ENCODE measurements at regions not wholly inside any gene's neighbourhood (a gene's known extent, or its start where the extent isn't known, plus 50 kb on each side); places are given as distances from the start of the nearest gene placed in this dataset.

DNA sequence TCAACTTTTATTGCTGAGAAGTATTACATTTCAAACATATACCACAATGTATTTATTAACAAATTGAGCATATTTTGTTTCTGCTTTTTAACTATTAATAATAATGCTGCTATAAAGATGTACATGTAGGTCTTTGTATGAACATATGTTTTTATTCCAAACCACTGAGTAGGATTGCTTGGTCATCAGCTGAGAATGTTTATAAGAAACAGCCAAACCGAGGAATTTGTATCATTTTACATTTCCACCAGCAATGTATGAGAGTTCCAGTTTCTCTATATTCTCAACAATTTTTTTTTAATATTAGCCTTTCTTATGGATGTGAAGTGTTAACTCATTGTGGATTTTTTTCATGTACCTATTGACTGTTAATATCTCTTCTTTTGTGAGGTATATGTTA lies 119.5 kb upstream of the MDFIC2 start:
- no peak overlapping the region for H3K4me3 ChIP-seq (ENCODE audit: low read length)
- no peak overlapping the region for H3K9ac ChIP-seq (ENCODE audit: low read length)
- no peaks in the 10 kb centered on the region for H3K4me1 ChIP-seq (ENCODE audit: control insufficient read depth, insufficient read depth, low read length)
- peak; percentile 4 for DNase-seq (ENCODE audit: low read depth)
- H3K27me3 ChIP-seq (replicated peaks; ENCODE audit: control insufficient read depth, insufficient read depth, low read length), result no peaks in the 10 kb centered on the region
- no peaks in the 10 kb centered on the region for H3K9me3 ChIP-seq (ENCODE audit: control insufficient read depth, low read length)
- H3K36me3 ChIP-seq (ENCODE audit: control insufficient read depth, insufficient read depth, low read length, severe bottlenecking), result no peaks in the 10 kb centered on the region

GRCh38 chr3:70426071-70426470 lies 113.6 kb upstream of the MDFIC2 start:
- no peak overlapping the region for H3K9ac ChIP-seq (ENCODE audit: low read length)

GRCh38 chr3:70421506-70421905 lies 109.1 kb upstream of the MDFIC2 start:
- Histone ChIP-seq H3K9me3 (ENCODE audit: control insufficient read depth, low read length) (no peaks in the 10 kb centered on the region), H3K4me3 (ENCODE audit: low read length) (no peak overlapping the region), H3K27me3 (replicated peaks; ENCODE audit: control insufficient read depth, insufficient read depth, low read length) (no peaks in the 10 kb centered on the region), H3K36me3 (ENCODE audit: control insufficient read depth, insufficient read depth, low read length, severe bottlenecking) (no peaks in the 10 kb centered on the region), H3K4me1 (ENCODE audit: control insufficient read depth, insufficient read depth, low read length) (no peaks in the 10 kb centered on the region), H3K9ac (ENCODE audit: low read length) (no peak overlapping the region)
- DNase-seq (ENCODE audit: low read depth), result no peak

More at GRCh38 chr3:70426071-70426470, 113.6 kb upstream of the MDFIC2 start:
- no peaks in the 10 kb centered on the region for H3K4me1 ChIP-seq (ENCODE audit: control insufficient read depth, insufficient read depth, low read length)
- H3K9me3 ChIP-seq (ENCODE audit: control insufficient read depth, low read length), result no peaks in the 10 kb centered on the region
- no peaks in the 10 kb centered on the region for H3K27me3 ChIP-seq (replicated peaks; ENCODE audit: control insufficient read depth, insufficient read depth, low read length)
- no peak overlapping the region for H3K4me3 ChIP-seq (ENCODE audit: low read length)
- DNase-seq (ENCODE audit: low read depth), result no peak
- no peaks in the 10 kb centered on the region for H3K36me3 ChIP-seq (ENCODE audit: control insufficient read depth, insufficient read depth, low read length, severe bottlenecking)

GRCh38 chr3:70409018-70409417 lies 96.6 kb upstream of the MDFIC2 start:
- Histone ChIP-seq H3K27me3 (replicated peaks; ENCODE audit: control insufficient read depth, insufficient read depth, low read length) (no peaks in the 10 kb centered on the region), H3K36me3 (ENCODE audit: control insufficient read depth, insufficient read depth, low read length, severe bottlenecking) (no peaks in the 10 kb centered on the region), H3K4me1 (ENCODE audit: control insufficient read depth, insufficient read depth, low read length) (no peaks in the 10 kb centered on the region), H3K9me3 (ENCODE audit: control insufficient read depth, low read length) (peaks cover 21% of the 10 kb centered on the region), H3K4me3 (ENCODE audit: low read length) (no peak overlapping the region), H3K9ac (ENCODE audit: low read length) (no peak overlapping the region)
- no peak for DNase-seq (ENCODE audit: low read depth)

DNA sequence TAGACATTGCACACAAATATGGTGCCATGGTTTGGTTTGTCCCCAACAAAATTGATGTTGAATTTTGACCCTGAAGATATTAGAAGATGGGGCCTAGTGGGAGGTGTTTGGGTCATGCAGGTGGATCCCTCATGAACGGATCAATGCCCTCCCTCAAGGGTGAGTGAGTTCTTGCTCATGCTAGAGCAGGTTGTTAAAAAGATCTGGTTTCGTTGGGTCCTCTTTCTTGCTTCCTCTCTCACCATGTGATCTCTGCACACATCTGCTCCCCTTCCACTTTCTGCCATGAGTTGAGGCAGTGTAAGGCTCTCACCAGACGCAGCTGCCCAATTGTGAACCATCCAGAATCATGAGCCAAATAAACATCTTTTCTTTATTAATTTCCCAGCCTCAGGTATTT lies 87.8 kb upstream of the MDFIC2 start:
- Histone ChIP-seq H3K9ac (ENCODE audit: low read length) (no peak overlapping the region), H3K9me3 (ENCODE audit: control insufficient read depth, low read length) (peaks cover 5% of the 10 kb centered on the region), H3K27me3 (replicated peaks; ENCODE audit: control insufficient read depth, insufficient read depth, low read length) (no peaks in the 10 kb centered on the region), H3K4me1 (ENCODE audit: control insufficient read depth, insufficient read depth, low read length) (no peaks in the 10 kb centered on the region), H3K4me3 (ENCODE audit: low read length) (no peak overlapping the region), H3K36me3 (ENCODE audit: control insufficient read depth, insufficient read depth, low read length, severe bottlenecking) (no peaks in the 10 kb centered on the region)
- DNase-seq (ENCODE audit: low read depth), result no peak

DNA sequence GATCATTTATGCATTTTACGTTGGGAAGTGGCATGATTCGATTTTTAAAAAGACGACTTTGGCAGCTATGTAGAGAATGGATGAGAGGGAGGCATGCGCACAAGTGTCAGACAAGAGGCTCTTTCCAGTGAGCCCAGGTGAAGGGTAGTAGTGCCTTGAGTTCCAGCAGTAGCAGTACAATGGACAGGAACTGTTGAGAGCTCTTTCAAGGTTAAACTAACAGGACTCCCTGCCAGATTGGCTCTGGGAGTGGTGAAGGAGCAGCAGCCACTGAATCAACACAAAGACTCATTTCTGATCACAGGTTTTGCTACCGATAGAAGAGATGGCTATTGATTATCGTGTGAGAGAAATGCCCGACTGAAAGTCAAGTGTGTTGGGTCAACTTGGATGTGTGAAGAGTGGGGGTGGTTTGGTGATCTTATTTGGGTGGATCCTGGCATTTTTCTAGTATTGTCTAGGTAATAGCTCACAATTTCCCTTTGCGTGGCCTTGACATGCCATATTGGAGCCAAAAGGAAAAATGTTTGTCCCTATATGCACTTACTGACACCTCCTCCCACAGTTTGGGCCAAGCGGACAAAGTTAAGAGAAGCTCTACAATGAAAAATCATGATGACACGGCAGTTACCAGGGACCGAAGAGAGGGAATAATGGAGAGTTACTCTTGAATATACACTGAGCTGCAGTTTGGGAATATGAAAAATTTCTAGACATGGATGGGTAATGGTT lies 81.6 kb upstream of the MDFIC2 start:
- peaks cover 4% of the 10 kb centered on the region for H3K9me3 ChIP-seq (ENCODE audit: control insufficient read depth, low read length)
- H3K9ac ChIP-seq (ENCODE audit: low read length), result no peak overlapping the region
- H3K36me3 ChIP-seq (ENCODE audit: control insufficient read depth, insufficient read depth, low read length, severe bottlenecking), result no peaks in the 10 kb centered on the region
- no peak overlapping the region for H3K4me3 ChIP-seq (ENCODE audit: low read length)
- H3K27me3 ChIP-seq (replicated peaks; ENCODE audit: control insufficient read depth, insufficient read depth, low read length), result no peaks in the 10 kb centered on the region
- no peak for DNase-seq (ENCODE audit: low read depth)
- no peaks in the 10 kb centered on the region for H3K4me1 ChIP-seq (ENCODE audit: control insufficient read depth, insufficient read depth, low read length)

DNA sequence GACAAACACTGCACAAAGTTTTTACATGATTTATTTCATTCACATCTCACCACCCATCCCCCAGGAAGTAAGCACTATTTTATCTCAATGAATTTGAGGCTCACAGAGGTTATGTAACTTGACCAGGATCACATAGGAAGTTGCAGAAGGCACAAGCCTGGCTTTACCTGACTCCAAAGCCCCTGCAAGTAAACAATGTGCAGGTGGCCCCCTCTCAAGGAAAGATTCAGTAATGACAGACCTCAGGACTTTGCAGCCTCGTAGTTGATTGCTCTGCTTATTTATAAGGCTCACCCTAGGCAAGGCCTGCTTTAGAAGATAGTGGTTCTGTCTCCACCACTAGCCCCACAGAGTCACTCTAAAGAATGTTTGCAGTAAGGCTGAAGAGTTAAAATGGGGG lies 79.8 kb upstream of the MDFIC2 start:
- H3K4me1 ChIP-seq (ENCODE audit: control insufficient read depth, insufficient read depth, low read length), result no peaks in the 10 kb centered on the region
- no peak for DNase-seq (ENCODE audit: low read depth)
- no peak overlapping the region for H3K9ac ChIP-seq (ENCODE audit: low read length)

GRCh38 chr3:70387889-70388288 lies 75.5 kb upstream of the MDFIC2 start:
- Histone ChIP-seq H3K9me3 (ENCODE audit: control insufficient read depth, low read length) (peaks cover 6% of the 10 kb centered on the region), H3K27me3 (replicated peaks; ENCODE audit: control insufficient read depth, insufficient read depth, low read length) (no peaks in the 10 kb centered on the region), H3K9ac (ENCODE audit: low read length) (no peak overlapping the region), H3K4me1 (ENCODE audit: control insufficient read depth, insufficient read depth, low read length) (no peaks in the 10 kb centered on the region), H3K36me3 (ENCODE audit: control insufficient read depth, insufficient read depth, low read length, severe bottlenecking) (no peaks in the 10 kb centered on the region), H3K4me3 (ENCODE audit: low read length) (no peak overlapping the region)
- no peak for DNase-seq (ENCODE audit: low read depth)

More for the DNA sequence above, 79.8 kb upstream of the MDFIC2 start:
- no peak overlapping the region for H3K4me3 ChIP-seq (ENCODE audit: low read length)
- no peaks in the 10 kb centered on the region for H3K27me3 ChIP-seq (replicated peaks; ENCODE audit: control insufficient read depth, insufficient read depth, low read length)
- no peaks in the 10 kb centered on the region for H3K36me3 ChIP-seq (ENCODE audit: control insufficient read depth, insufficient read depth, low read length, severe bottlenecking)
- peaks cover 6% of the 10 kb centered on the region for H3K9me3 ChIP-seq (ENCODE audit: control insufficient read depth, low read length)

DNA sequence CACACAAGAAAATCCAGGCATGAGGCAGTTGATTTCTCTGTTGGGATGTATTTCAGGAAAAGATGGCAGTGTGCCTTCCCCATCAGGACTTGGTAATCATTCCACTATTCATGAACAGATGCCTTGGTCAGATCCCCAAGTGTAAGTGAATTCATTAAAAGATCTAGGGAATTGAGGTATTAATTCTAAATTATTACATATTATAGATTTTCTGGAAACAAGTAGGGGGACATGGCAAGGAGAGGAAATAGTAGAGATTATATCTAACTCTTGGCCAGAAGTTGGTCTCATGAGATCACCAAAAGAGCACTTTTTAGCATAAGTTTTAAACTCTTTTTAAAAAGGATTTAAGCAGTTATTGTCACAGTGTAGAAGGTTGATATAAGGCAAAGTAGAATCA lies 74.4 kb upstream of the MDFIC2 start:
- Histone ChIP-seq H3K36me3 (ENCODE audit: control insufficient read depth, insufficient read depth, low read length, severe bottlenecking) (no peaks in the 10 kb centered on the region), H3K9ac (ENCODE audit: low read length) (no peak overlapping the region), H3K4me1 (ENCODE audit: control insufficient read depth, insufficient read depth, low read length) (no peaks in the 10 kb centered on the region), H3K27me3 (replicated peaks; ENCODE audit: control insufficient read depth, insufficient read depth, low read length) (no peaks in the 10 kb centered on the region), H3K4me3 (ENCODE audit: low read length) (no peak overlapping the region), H3K9me3 (ENCODE audit: control insufficient read depth, low read length) (peaks cover 6% of the 10 kb centered on the region)
- no peak for DNase-seq (ENCODE audit: low read depth)

GRCh38 chr3:70386043-70386442 lies 73.6 kb upstream of the MDFIC2 start:
- Histone ChIP-seq H3K9me3 (ENCODE audit: control insufficient read depth, low read length) (peaks cover 6% of the 10 kb centered on the region), H3K4me1 (ENCODE audit: control insufficient read depth, insufficient read depth, low read length) (no peaks in the 10 kb centered on the region), H3K27me3 (replicated peaks; ENCODE audit: control insufficient read depth, insufficient read depth, low read length) (no peaks in the 10 kb centered on the region), H3K36me3 (ENCODE audit: control insufficient read depth, insufficient read depth, low read length, severe bottlenecking) (no peaks in the 10 kb centered on the region), H3K4me3 (ENCODE audit: low read length) (no peak overlapping the region), H3K9ac (ENCODE audit: low read length) (no peak overlapping the region)
- no peak for DNase-seq (ENCODE audit: low read depth)

- no peaks in the 10 kb centered on the region for H3K36me3 ChIP-seq (ENCODE audit: control insufficient read depth, insufficient read depth, low read length, severe bottlenecking)
- H3K4me1 ChIP-seq (ENCODE audit: control insufficient read depth, insufficient read depth, low read length), result no peaks in the 10 kb centered on the region
- no peaks in the 10 kb centered on the region for H3K27me3 ChIP-seq (replicated peaks; ENCODE audit: control insufficient read depth, insufficient read depth, low read length)
Observed at GRCh38 chr3:70383360-70383831, 71.0 kb upstream of the MDFIC2 start.

GRCh38 chr3:70374179-70374578 lies 61.7 kb upstream of the MDFIC2 start:
- H3K9me3 ChIP-seq (ENCODE audit: control insufficient read depth, low read length), result peaks cover 16% of the 10 kb centered on the region
- H3K9ac ChIP-seq (ENCODE audit: low read length), result no peak overlapping the region
- H3K4me1 ChIP-seq (ENCODE audit: control insufficient read depth, insufficient read depth, low read length), result no peaks in the 10 kb centered on the region
- H3K27me3 ChIP-seq (replicated peaks; ENCODE audit: control insufficient read depth, insufficient read depth, low read length), result no peaks in the 10 kb centered on the region
- DNase-seq (ENCODE audit: low read depth), result no peak
- no peaks in the 10 kb centered on the region for H3K36me3 ChIP-seq (ENCODE audit: control insufficient read depth, insufficient read depth, low read length, severe bottlenecking)
- H3K4me3 ChIP-seq (ENCODE audit: low read length), result no peak overlapping the region

More at GRCh38 chr3:70383360-70383831, 71.0 kb upstream of the MDFIC2 start:
- DNase-seq (ENCODE audit: low read depth), result peak; percentile 20
- no peaks in the 10 kb centered on the region for H3K9me3 ChIP-seq (ENCODE audit: control insufficient read depth, low read length)
- H3K9ac ChIP-seq (ENCODE audit: low read length), result no peak overlapping the region
- H3K4me3 ChIP-seq (ENCODE audit: low read length), result no peak overlapping the region

All from adipocyte (in vitro differentiated cells).